ENCODE measurements at regions not wholly inside any gene's neighbourhood (a gene's known extent, or its start where the extent isn't known, plus 50 kb on each side); places are given as distances from the start of the nearest gene placed in this dataset.
A peak's percentile ranks its signal among the peaks of the same experiment; 100 is the strongest.
"Not testable (repeated sequence)": the region's sequence is repeated elsewhere in the genome, so short reads cannot be mapped to it uniquely, and the experiment has no call there.

DNA sequence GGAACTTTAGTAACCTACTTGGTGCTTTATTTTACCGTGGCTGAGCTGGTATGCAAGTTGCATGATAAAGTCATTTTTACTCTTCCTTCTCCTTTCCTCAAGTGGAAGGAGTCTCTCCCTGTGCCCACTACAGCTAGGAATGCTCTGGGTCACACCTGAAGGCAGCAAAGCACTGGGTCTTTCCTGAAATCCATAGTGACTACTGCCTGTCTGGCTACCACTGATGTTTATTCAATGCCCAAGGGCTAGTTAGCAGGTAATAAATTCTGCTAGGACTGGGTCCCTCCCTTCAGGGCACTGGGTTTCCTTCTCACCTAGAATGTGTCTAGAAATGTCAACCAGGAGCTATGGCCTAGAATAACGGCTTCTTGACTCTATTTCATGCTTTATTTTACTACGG, 1081.4 kb downstream of the FAT4 start:
- no peak overlapping the region for H3K4me3 ChIP-seq (ENCODE audit: low read depth, low read length)
- DNase-seq (ENCODE audit: low read depth), result no peak
- no peak for TF ChIP-seq CTCF (IDR thresholded peaks at IDR 0.05; ENCODE audit: insufficient read depth, low read depth, low read length, missing control alignments)

GRCh38 chr4:126396703-126397102, 1081.9 kb downstream of the FAT4 start:
- H3K4me3 ChIP-seq (ENCODE audit: low read depth, low read length), result no peak overlapping the region
- DNase-seq (ENCODE audit: low read depth), result no peak
- no peak for TF ChIP-seq CTCF (IDR thresholded peaks at IDR 0.05; ENCODE audit: insufficient read depth, low read depth, low read length, missing control alignments)

DNA sequence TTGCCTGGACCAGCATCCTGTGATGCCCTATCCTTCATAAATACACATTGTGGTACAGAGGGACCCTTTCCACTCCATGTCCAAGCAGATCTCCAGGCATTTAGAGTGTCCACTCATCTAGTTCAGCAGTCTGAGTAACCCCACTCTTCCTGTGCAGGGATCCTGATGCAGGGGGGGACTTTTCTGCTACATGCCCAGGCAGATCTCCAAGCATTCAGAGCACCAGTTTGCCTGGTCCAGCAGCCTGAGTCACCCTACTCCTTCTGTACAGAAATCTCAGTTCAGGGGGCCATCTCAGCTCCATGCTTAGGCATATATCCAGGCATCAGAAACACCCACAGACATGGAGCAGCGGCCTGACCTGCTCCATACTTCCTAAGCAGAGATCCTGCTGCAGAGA, 1089.8 kb downstream of the FAT4 start:
- no peak for DNase-seq (ENCODE audit: low read depth)

GRCh38 chr4:126405369-126405982, 1090.7 kb downstream of the FAT4 start:
- no peak overlapping the region for H3K4me3 ChIP-seq (ENCODE audit: low read depth, low read length)

More for the DNA sequence above, 1089.8 kb downstream of the FAT4 start:
- H3K4me3 ChIP-seq (ENCODE audit: low read depth, low read length), result no peak overlapping the region
- TF ChIP-seq CTCF (IDR thresholded peaks at IDR 0.05; ENCODE audit: insufficient read depth, low read depth, low read length, missing control alignments), result no peak

GRCh38 chr4:126409746-126410145, 1095.0 kb downstream of the FAT4 start:
- no peak for DNase-seq (ENCODE audit: low read depth)
- no peak for TF ChIP-seq CTCF (IDR thresholded peaks at IDR 0.05; ENCODE audit: insufficient read depth, low read depth, low read length, missing control alignments)
- H3K4me3 ChIP-seq (ENCODE audit: low read depth, low read length), result no peak overlapping the region

More at GRCh38 chr4:126405369-126405982, 1090.7 kb downstream of the FAT4 start:
- TF ChIP-seq CTCF (IDR thresholded peaks at IDR 0.05; ENCODE audit: insufficient read depth, low read depth, low read length, missing control alignments), result peak; percentile 52
- DNase-seq (ENCODE audit: low read depth), result peak; percentile 29

GRCh38 chr4:126411047-126411446, 1096.3 kb downstream of the FAT4 start:
- DNase-seq (ENCODE audit: low read depth), result no peak
- H3K4me3 ChIP-seq (ENCODE audit: low read depth, low read length), result no peak overlapping the region
- no peak for TF ChIP-seq CTCF (IDR thresholded peaks at IDR 0.05; ENCODE audit: insufficient read depth, low read depth, low read length, missing control alignments)

GRCh38 chr4:126412310-126412709, 1097.6 kb downstream of the FAT4 start:
- H3K4me3 ChIP-seq (ENCODE audit: low read depth, low read length); DNase-seq (ENCODE audit: low read depth): not testable (repeated sequence)

Data from GM12865 (cell line).